ENCODE measurements at regions not wholly inside any gene's neighbourhood (a gene's known extent, or its start where the extent isn't known, plus 50 kb on each side); places are given as distances from the start of the nearest gene placed in this dataset.
A peak's percentile ranks its signal among the peaks of the same experiment; 100 is the strongest.

- ATAC-seq (no peak), DNase-seq (ENCODE audit: low spot score in 2 of 2) (no peak)
- peaks cover 8 to 9% of the 10 kb centered on the region in 2 donors for H3K36me3 Mint-ChIP-seq
- H3K9me3 Mint-ChIP-seq = peaks cover 14 to 25% of the 10 kb centered on the region in 2 donors
- no peak overlapping the region for H3K27ac Mint-ChIP-seq
These were observed 265.6 kb upstream of the FOXK1 start for GRCh38 chr7:4416396-4417056.

GRCh38 chr7:4428526-4428925, 253.6 kb upstream of the FOXK1 start:
- Mint-ChIP-seq H3K9me3 (no peaks in the 10 kb centered on the region), H3K36me3 (no peaks in the 10 kb centered on the region), H3K27ac (no peak overlapping the region)
- ATAC-seq (no peak), DNase-seq (ENCODE audit: low spot score in 2 of 2) (no peak)

GRCh38 chr7:4430227-4430626, 251.9 kb upstream of the FOXK1 start:
- DNase-seq (ENCODE audit: low spot score in 2 of 2) (no peak), ATAC-seq (no peak)
- Mint-ChIP-seq H3K36me3 (no peaks in the 10 kb centered on the region), H3K9me3 (no peaks in the 10 kb centered on the region), H3K27ac (no peak overlapping the region)

- ATAC-seq (no peak), DNase-seq (ENCODE audit: low spot score in 2 of 2) (no peak)
- Mint-ChIP-seq H3K27ac (no peak overlapping the region), H3K9me3 (no peaks in the 10 kb centered on the region), H3K36me3 (no peaks in the 10 kb centered on the region)
These were observed 247.8 kb upstream of the FOXK1 start for GRCh38 chr7:4434306-4434705.

GRCh38 chr7:4436361-4436895, 245.7 kb upstream of the FOXK1 start:
- ATAC-seq (no peak), DNase-seq (ENCODE audit: low spot score in 2 of 2) (no peak)
- H3K9me3 Mint-ChIP-seq = no peaks in the 10 kb centered on the region
- H3K27ac Mint-ChIP-seq = no peak overlapping the region
- H3K36me3 Mint-ChIP-seq = no peaks in the 10 kb centered on the region

- no peak overlapping the region for H3K27ac Mint-ChIP-seq
- DNase-seq (ENCODE audit: low spot score in 2 of 2) (no peak), ATAC-seq (no peak)
- no peaks in the 10 kb centered on the region for H3K36me3 Mint-ChIP-seq
- no peaks in the 10 kb centered on the region for H3K9me3 Mint-ChIP-seq
These were observed 245.2 kb upstream of the FOXK1 start for GRCh38 chr7:4436936-4437335.

GRCh38 chr7:4437916-4438315, 244.2 kb upstream of the FOXK1 start:
- DNase-seq (ENCODE audit: low spot score in 2 of 2) = no peak
- no peaks in the 10 kb centered on the region for H3K9me3 Mint-ChIP-seq
- no peaks in the 10 kb centered on the region for H3K36me3 Mint-ChIP-seq
- no peak for ATAC-seq
- no peak overlapping the region for H3K27ac Mint-ChIP-seq

GRCh38 chr7:4438723-4439245, 243.3 kb upstream of the FOXK1 start:
- ATAC-seq (no peak), DNase-seq (ENCODE audit: low spot score in 2 of 2) (no peak)
- Mint-ChIP-seq H3K27ac (no peak overlapping the region), H3K36me3 (no peaks in the 10 kb centered on the region), H3K9me3 (no peaks in the 10 kb centered on the region)

GRCh38 chr7:4439444-4439843, 242.7 kb upstream of the FOXK1 start:
- DNase-seq (ENCODE audit: low spot score in 2 of 2) = no peak
- Mint-ChIP-seq H3K9me3 (no peaks in the 10 kb centered on the region), H3K36me3 (no peaks in the 10 kb centered on the region), H3K27ac (no peak overlapping the region)
- no peak for ATAC-seq

- ATAC-seq = no peak
- Mint-ChIP-seq H3K36me3 (no peaks in the 10 kb centered on the region), H3K27ac (peak overlapping the region in 1 of 2 donors; percentile 75), H3K9me3 (peaks cover 0 to 7% of the 10 kb centered on the region in 2 donors)
- DNase-seq (ENCODE audit: low spot score in 2 of 2) = no peak
These were observed 238.0 kb upstream of the FOXK1 start for GRCh38 chr7:4444106-4444505.

GRCh38 chr7:4445777-4446176, 236.3 kb upstream of the FOXK1 start:
- ATAC-seq (no peak), DNase-seq (ENCODE audit: low spot score in 2 of 2) (no peak)
- Mint-ChIP-seq H3K27ac (no peak overlapping the region), H3K9me3 (peaks cover 0 to 7% of the 10 kb centered on the region in 2 donors), H3K36me3 (no peaks in the 10 kb centered on the region)

GRCh38 chr7:4449263-4449662, 232.8 kb upstream of the FOXK1 start:
- H3K27ac Mint-ChIP-seq = no peak overlapping the region
- ATAC-seq = no peak
- no peaks in the 10 kb centered on the region for H3K36me3 Mint-ChIP-seq
- no peak for DNase-seq (ENCODE audit: low spot score in 2 of 2)
- peaks cover 0 to 7% of the 10 kb centered on the region in 2 donors for H3K9me3 Mint-ChIP-seq

GRCh38 chr7:4450483-4450882, 231.6 kb upstream of the FOXK1 start:
- ATAC-seq (no peak), DNase-seq (ENCODE audit: low spot score in 2 of 2) (no peak)
- no peak overlapping the region for H3K27ac Mint-ChIP-seq
- no peaks in the 10 kb centered on the region for H3K36me3 Mint-ChIP-seq
- H3K9me3 Mint-ChIP-seq = peaks cover 0 to 1% of the 10 kb centered on the region in 2 donors

GRCh38 chr7:4460597-4460996, 221.5 kb upstream of the FOXK1 start:
- DNase-seq (ENCODE audit: low spot score in 2 of 2) (no peak), ATAC-seq (no peak)
- peaks cover 4% of the 10 kb centered on the region in 2 donors for H3K9me3 Mint-ChIP-seq
- peak overlapping the region in 1 of 2 donors; percentile 40 for H3K27ac Mint-ChIP-seq
- H3K36me3 Mint-ChIP-seq = no peaks in the 10 kb centered on the region

- DNase-seq (ENCODE audit: low spot score in 2 of 2) = no peak
- Mint-ChIP-seq H3K9me3 (peaks cover 4% of the 10 kb centered on the region in 2 donors), H3K27ac (no peak overlapping the region), H3K36me3 (no peaks in the 10 kb centered on the region)
- ATAC-seq = no peak
These were observed 220.6 kb upstream of the FOXK1 start for GRCh38 chr7:4461531-4461930.

GRCh38 chr7:4468320-4469102, 213.6 kb upstream of the FOXK1 start:
- ATAC-seq (peak; percentile 34 to 86), DNase-seq (ENCODE audit: low spot score in 2 of 2) (no peak)
- Mint-ChIP-seq H3K27ac (no peak overlapping the region), H3K9me3 (peaks cover 8% of the 10 kb centered on the region in 2 donors), H3K36me3 (peaks cover 0 to 5% of the 10 kb centered on the region in 2 donors)

GRCh38 chr7:4470246-4470645, 211.8 kb upstream of the FOXK1 start:
- Mint-ChIP-seq H3K36me3 (peaks cover 0 to 5% of the 10 kb centered on the region in 2 donors), H3K27ac (no peak overlapping the region), H3K9me3 (peaks cover 3 to 5% of the 10 kb centered on the region in 2 donors)
- DNase-seq (ENCODE audit: low spot score in 2 of 2) = no peak
- no peak for ATAC-seq

Data from activated naive CD4-positive, alpha-beta T cell treated with anti-CD3 and anti-CD28 coated beads, Interleukin-2, amount 50 U/mL, for 72 hours (primary cell).